Trophoblast cell (in vitro differentiated cells and primary cell): ENCODE measurements at regions not wholly inside any gene's neighbourhood (a gene's known extent, or its start where the extent isn't known, plus 50 kb on each side); places are given as distances from the start of the nearest gene placed in this dataset.
"Not testable (repeated sequence)": the region's sequence is repeated elsewhere in the genome, so short reads cannot be mapped to it uniquely, and the experiment has no call there.

ENCODE experiments used
- DNase-seq, 2 donors: peaks; one replicate each; pipeline ENCODE4 v3.0.0-alpha.2; 2016
- H2AFZ ChIP-seq: 2 replicates; pipeline ENCODE4 v1.6.1; 2013; ENCODE audit warnings: low read length, moderate library complexity, mild to moderate bottlenecking; ENCODE audit not compliant: insufficient read depth, poor library complexity
- H2AK5ac ChIP-seq: 2 replicates; pipeline ENCODE4 v1.6.1; 2013; ENCODE audit warnings: mild to moderate bottlenecking, low read length
- H2BK120ac ChIP-seq: 2 replicates; pipeline ENCODE4 v1.6.1; 2013; ENCODE audit warnings: low read length, mild to moderate bottlenecking, moderate library complexity; ENCODE audit not compliant: insufficient read depth, poor library complexity
- H2BK12ac ChIP-seq: 2 replicates; pipeline ENCODE4 v1.6.1; 2013; ENCODE audit warnings: mild to moderate bottlenecking, low read length, moderate library complexity
- H2BK5ac ChIP-seq: 2 replicates; pipeline ENCODE4 v1.6.1; 2013; ENCODE audit warnings: low read length, low read depth, moderate library complexity, mild to moderate bottlenecking; ENCODE audit not compliant: poor library complexity
- H3K14ac ChIP-seq: 2 replicates; pipeline ENCODE4 v1.6.1; 2013; ENCODE audit warnings: mild to moderate bottlenecking, low read length
- H3K18ac ChIP-seq: 2 replicates; pipeline ENCODE4 v1.6.1; 2013; ENCODE audit warnings: mild to moderate bottlenecking, low read length
- H3K23ac ChIP-seq: 2 replicates; pipeline ENCODE4 v1.6.1; 2013; ENCODE audit warnings: low read length
- H3K27ac ChIP-seq: 2 replicates; pipeline ENCODE4 v1.5.1; 2013; ENCODE audit warnings: low read depth, mild to moderate bottlenecking, inconsistent platforms, low read length, moderate library complexity
- H3K27me3 ChIP-seq: 2 replicates; pipeline ENCODE4 v1.6.1; 2013; ENCODE audit warnings: inconsistent platforms, mild to moderate bottlenecking, low read length, moderate library complexity; ENCODE audit not compliant: insufficient read depth
- H3K36me3 ChIP-seq, 2 experiments: 1 replicate in 1 of 2; 2 replicates in 1 of 2; pipeline ENCODE4 v1.6.1; 2013; ENCODE audit warnings: low read length in 2 of 2, mild to moderate bottlenecking in 2 of 2, moderate library complexity in 1 of 2; ENCODE audit not compliant: insufficient read depth in 2 of 2, control insufficient read depth in 1 of 2
- H3K4ac ChIP-seq: 2 replicates; pipeline ENCODE4 v1.6.1; 2013; ENCODE audit warnings: low read depth, mild to moderate bottlenecking, low read length, moderate library complexity
- H3K4me1 ChIP-seq, 2 experiments: 1 replicate in 1 of 2; 2 replicates in 1 of 2; pipeline ENCODE4 v1.6.1; 2013; ENCODE audit warnings: low read length in 2 of 2, mild to moderate bottlenecking in 2 of 2, moderate library complexity in 1 of 2; ENCODE audit not compliant: insufficient read depth in 2 of 2, control insufficient read depth in 1 of 2
- H3K4me2 ChIP-seq: 2 replicates; pipeline ENCODE4 v1.6.1; 2013; ENCODE audit warnings: inconsistent platforms, mild to moderate bottlenecking, low read length, moderate library complexity
- H3K4me3 ChIP-seq: 2 replicates; pipeline ENCODE4 v1.5.1; 2013; ENCODE audit warnings: mild to moderate bottlenecking, low read depth, low read length, inconsistent platforms
- H3K79me1 ChIP-seq: one replicate; pipeline ENCODE4 v1.6.1; 2013; ENCODE audit warnings: low read length
- H3K79me2 ChIP-seq: 2 replicates; pipeline ENCODE4 v1.6.1; 2013; ENCODE audit warnings: low read length, mild to moderate bottlenecking; ENCODE audit not compliant: control insufficient read depth, insufficient read depth, poor library complexity
- H3K9ac ChIP-seq: 2 replicates; pipeline ENCODE4 v1.6.1; 2013; ENCODE audit warnings: mild to moderate bottlenecking, low read length
- H3K9me3 ChIP-seq: 2 replicates; pipeline ENCODE4 v1.6.1; 2013; ENCODE audit warnings: low read depth, mild to moderate bottlenecking, control low read depth, inconsistent platforms, low read length; ENCODE audit not compliant: insufficient read depth
- H4K12ac ChIP-seq: 2 replicates; pipeline ENCODE4 v1.6.1; 2013; ENCODE audit warnings: low read depth, mild to moderate bottlenecking, low read length, moderate library complexity
- H4K8ac ChIP-seq: 2 replicates; pipeline ENCODE4 v1.6.1; 2013; ENCODE audit warnings: low read depth, mild to moderate bottlenecking, low read length, moderate library complexity
- H4K91ac ChIP-seq: one replicate; pipeline ENCODE4 v1.6.1; 2013; ENCODE audit warnings: low read depth, mild to moderate bottlenecking, low read length, moderate library complexity
- WGBS: extraction: QIAGEN DNeasy Blood & Tissue Kit; methylation state at CpG from one replicate; pipeline ENCODE4 v1.1.7; 2013; ENCODE audit warnings: missing lambda C conversion rate; ENCODE audit not compliant: insufficient read length, insufficient coverage; ENCODE audit errors: extremely low coverage; 5-methylcytosine and 5-hydroxymethylcytosine counted together

DNA sequence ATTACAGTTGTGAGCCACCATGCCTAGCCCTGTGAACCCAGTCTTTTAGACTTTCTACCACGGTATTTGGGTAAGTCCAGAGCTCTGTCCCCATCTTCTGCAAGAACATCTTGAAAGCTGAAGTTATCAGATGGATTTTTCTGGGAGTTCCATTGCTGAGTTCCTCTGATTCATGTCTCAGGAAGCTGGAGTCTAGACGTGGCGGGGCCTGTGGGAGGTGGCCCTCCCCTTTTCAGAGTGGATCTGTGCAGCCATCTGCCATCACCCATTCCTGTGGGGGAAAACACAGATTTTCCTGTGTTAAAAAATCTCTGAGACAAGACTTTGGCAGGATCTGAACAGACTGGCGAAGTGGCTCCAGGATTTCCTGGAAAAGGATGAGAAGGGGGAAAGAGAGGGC is 234.3 kb downstream of the NPIPA7 start:
- not testable (repeated sequence) for H3K4me1 ChIP-seq, H2BK120ac ChIP-seq, H3K4ac ChIP-seq, H2AFZ ChIP-seq, H2AK5ac ChIP-seq, H4K91ac ChIP-seq, H3K4me3 ChIP-seq, H3K36me3 ChIP-seq, H3K23ac ChIP-seq, H3K79me2 ChIP-seq, H2BK5ac ChIP-seq, H4K12ac ChIP-seq, H3K18ac ChIP-seq, H3K79me1 ChIP-seq, H3K4me2 ChIP-seq, H4K8ac ChIP-seq, H3K27me3 ChIP-seq, H3K27ac ChIP-seq, H3K9ac ChIP-seq, DNase-seq, H3K14ac ChIP-seq, H3K9me3 ChIP-seq, H2BK12ac ChIP-seq
- WGBS: no CpG with 5 or more reads among the region's 4 CpGs

GRCh38 chr16:16614484-16614883 is 235.5 kb downstream of the NPIPA7 start:
- H2AFZ ChIP-seq, H3K27ac ChIP-seq, H3K4me3 ChIP-seq, H4K8ac ChIP-seq, H2AK5ac ChIP-seq, H3K79me1 ChIP-seq, H3K79me2 ChIP-seq, H4K91ac ChIP-seq, H3K14ac ChIP-seq, H3K27me3 ChIP-seq, H2BK12ac ChIP-seq, H3K4ac ChIP-seq, H3K36me3 ChIP-seq, H3K23ac ChIP-seq, H3K4me2 ChIP-seq, H3K9ac ChIP-seq, DNase-seq, H2BK120ac ChIP-seq, H3K9me3 ChIP-seq, H3K4me1 ChIP-seq, H4K12ac ChIP-seq, H2BK5ac ChIP-seq, H3K18ac ChIP-seq: not testable (repeated sequence)
- WGBS: no CpG with 5 or more reads among the region's 6 CpGs

DNA sequence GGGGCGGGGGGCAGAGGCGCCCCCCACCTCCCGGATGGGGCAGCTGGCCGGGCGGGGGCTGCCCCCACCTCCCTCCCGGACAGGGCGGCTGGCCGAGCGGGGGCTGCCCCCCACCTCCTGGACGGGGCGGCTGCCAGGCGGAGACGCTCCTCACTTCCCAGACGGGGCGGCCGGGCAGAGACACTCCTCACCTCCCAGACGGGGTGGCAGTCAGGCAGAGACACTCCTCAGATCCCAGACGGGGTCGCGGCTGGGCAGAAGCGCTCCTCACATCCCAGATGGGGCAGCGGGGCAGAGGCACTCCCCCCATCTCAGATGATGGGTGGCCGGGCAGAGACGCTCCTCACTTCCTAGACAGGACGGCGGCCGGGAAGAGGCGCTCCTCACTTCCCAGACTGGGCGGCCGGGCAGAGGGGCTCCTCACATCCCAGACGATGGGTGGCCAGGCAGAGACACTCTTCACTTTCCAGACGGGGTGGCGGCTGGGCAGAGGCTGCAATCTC is 240.1 kb downstream of the NPIPA7 start:
- WGBS: no CpG with 5 or more reads among the region's 33 CpGs

GRCh38 chr16:16624367-16624766 is 245.4 kb downstream of the NPIPA7 start:
- H3K4ac ChIP-seq, H3K27ac ChIP-seq, H2BK120ac ChIP-seq, DNase-seq, H3K9me3 ChIP-seq, H2BK5ac ChIP-seq, H4K91ac ChIP-seq, H3K36me3 ChIP-seq, H3K27me3 ChIP-seq, H3K79me1 ChIP-seq, H2BK12ac ChIP-seq, H4K8ac ChIP-seq, H3K4me1 ChIP-seq, H3K4me2 ChIP-seq, H3K18ac ChIP-seq, H3K4me3 ChIP-seq, H3K79me2 ChIP-seq, H4K12ac ChIP-seq, H3K14ac ChIP-seq, H3K23ac ChIP-seq, H3K9ac ChIP-seq, H2AFZ ChIP-seq, H2AK5ac ChIP-seq: not testable (repeated sequence)
- WGBS: no CpG with 5 or more reads among the region's 3 CpGs

More for the DNA sequence above, 240.1 kb downstream of the NPIPA7 start:
- H3K4me3 ChIP-seq, H2BK120ac ChIP-seq, H3K18ac ChIP-seq, H3K23ac ChIP-seq, H2BK12ac ChIP-seq, H3K4me2 ChIP-seq, H3K4ac ChIP-seq, DNase-seq, H3K9me3 ChIP-seq, H3K27ac ChIP-seq, H3K79me1 ChIP-seq, H4K8ac ChIP-seq, H3K9ac ChIP-seq, H4K91ac ChIP-seq, H3K14ac ChIP-seq, H3K36me3 ChIP-seq, H2BK5ac ChIP-seq, H4K12ac ChIP-seq, H3K27me3 ChIP-seq, H3K4me1 ChIP-seq, H3K79me2 ChIP-seq, H2AFZ ChIP-seq, H2AK5ac ChIP-seq: not testable (repeated sequence)
